KBM-7 (cell line): ENCODE measurements at regions not wholly inside any gene's neighbourhood (a gene's known extent, or its start where the extent isn't known, plus 50 kb on each side); places are given as distances from the start of the nearest gene placed in this dataset.

Source experiments
- DNase-seq: peaks from one replicate; pipeline ENCODE4 v3.0.0-alpha.2; 2015
- in situ Hi-C: fragments of 300-500 bp; cut with MboI; formaldehyde crosslinking; loops from 2 replicates; pipeline ENCODE4 v1.14.3; 2020; ENCODE audit warnings: low sequenced_read_pairs, low pct_unique_long_range_greater_than_20kb, mixed read lengths

DNA sequence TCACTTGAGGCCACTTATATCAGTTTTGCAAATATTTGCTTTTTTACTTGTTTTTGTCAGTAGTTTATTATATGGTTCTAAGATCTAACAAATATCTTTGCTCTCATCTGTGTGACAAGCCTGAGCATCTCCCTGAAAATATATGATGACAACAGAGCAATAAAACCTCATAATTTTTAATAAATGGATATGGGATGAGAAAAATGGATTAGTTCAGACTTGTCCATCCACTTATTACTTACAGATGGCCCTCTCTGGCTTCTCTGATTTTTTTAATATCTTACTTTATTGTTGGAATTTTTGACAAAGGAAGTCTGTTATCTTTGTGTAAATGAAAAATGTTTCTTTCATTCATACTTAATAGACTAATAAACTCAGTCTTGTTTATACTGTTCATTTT lies 491.4 kb upstream of the RAG2 start:
- in situ Hi-C loops = no loop called here
- no peak for DNase-seq

DNA sequence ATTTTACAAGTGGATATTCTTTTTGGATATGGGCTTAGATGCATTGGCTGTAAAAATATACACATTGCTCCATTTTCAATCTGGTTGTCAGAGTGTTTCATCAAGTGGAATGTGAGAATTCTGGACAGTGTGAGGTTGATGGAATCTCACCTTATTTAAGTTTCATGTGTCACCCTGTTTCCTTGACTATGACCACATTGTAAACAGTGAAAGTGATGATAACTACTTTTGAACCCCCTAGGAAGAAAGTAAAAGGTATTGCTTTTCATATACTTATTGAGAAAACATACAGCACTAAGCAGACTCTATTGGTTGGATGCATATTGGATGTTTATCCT lies 490.5 kb upstream of the RAG2 start:
- DNase-seq = no peak
- in situ Hi-C loops = no loop called here

DNA sequence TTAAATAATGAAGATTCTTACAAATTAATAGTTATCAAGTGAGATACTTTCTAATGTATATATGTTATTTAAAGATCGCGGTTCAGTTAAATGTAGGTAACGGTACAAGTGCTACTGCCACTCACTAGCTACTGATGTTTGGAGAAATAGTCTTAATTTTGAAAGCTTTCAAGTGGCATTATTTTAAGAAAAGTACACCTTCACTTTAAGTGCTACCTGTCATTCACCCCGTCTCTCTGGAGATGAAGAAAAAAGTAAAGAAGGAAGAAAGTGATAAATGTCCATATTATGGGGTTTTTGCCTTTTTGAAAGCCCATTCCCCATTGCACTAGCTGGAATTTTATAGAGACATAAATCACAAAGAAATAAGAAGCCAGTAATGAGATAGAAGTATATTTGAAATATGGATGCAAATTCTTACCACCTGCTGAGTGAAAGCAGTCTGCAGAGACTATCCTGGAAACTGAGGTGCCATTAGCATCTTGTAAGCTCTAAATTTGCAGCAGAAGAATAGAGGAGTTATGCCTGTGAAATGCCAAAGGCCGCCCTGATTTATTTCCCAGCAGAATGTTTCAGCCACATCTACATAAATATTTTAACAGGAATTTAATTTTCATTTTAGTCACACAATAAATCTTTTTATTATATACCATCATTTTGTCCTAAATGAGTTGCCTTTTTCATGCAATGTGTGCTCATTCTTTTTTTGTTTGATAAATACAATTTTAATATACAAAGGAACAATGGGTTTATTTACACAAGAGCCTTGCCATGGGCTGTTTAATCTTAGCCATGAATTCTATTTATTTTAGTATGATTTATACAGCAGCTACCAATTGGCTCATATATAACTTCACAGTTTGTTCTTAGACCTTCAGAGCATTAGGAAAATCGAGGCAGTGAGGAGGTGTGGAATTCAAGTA lies 489.9 kb upstream of the RAG2 start:
- in situ Hi-C loops = no loop called here

DNA sequence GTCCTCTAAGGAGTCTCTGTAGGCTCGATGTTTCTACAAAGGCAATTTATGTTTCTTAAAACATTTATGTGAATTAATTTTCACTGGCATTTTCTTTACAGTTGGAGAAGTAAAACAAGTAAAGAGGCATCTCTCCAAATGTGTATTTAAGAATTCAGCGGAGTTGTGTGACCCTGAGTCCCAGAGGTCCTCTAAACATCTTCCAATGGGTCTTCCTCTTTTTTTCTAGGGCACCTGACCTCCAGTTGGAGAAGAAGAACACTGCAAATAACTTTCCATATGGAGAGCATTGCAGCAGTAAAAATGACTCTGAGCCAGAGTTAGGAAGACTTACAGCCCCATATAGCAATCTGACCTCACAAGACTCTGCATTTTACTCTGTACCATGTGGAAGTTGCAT lies 480.5 kb upstream of the RAG2 start:
- DNase-seq = no peak
- in situ Hi-C loops = no loop called here

More for the DNA sequence above, 489.9 kb upstream of the RAG2 start:
- DNase-seq = no peak

DNA sequence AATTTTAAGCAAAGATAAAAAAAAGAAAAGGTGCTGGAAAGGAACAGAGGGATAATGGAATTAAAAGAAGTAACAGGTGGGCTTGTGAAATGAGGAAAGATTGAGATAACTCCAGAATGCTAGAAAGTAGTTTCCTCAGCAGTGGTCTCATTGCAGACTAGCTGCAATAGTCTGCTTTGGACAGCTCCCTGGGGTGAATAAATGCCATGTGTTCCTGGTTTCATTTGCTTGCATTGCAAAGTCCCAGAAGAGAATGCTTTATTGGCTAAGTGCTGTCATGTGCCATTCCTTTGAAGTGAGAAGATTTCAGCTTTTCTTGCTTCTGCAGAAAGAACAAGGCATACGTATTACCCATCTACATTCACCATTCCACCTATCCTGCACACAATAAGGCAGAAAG lies 478.8 kb upstream of the RAG2 start:
- DNase-seq = no peak
- in situ Hi-C loops = no loop called here

DNA sequence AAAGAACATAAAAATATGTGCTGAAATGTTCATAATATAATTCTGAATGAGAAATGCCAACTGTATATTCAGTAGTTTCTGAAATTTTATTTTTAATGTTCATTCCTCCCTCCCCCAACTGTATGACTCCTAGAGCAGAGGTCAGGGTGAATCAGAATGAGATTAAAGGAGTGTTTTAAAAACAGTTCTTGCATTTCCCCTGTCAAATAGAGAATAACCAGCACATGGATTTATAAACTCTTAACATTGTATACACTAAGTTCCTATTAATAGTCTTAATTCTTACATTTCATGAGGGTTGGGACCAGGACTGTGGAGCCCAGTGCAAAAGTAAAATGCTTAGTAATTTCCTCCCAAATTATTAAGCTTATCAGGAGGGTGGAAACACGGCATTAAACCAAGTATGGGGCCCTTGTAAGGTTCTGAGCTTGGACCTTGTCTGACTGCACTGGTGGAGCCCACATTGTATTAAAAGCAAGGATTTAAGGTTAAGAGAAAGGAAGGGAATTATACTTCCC lies 474.6 kb upstream of the RAG2 start:
- DNase-seq = no peak
- in situ Hi-C loops = no loop called here

DNA sequence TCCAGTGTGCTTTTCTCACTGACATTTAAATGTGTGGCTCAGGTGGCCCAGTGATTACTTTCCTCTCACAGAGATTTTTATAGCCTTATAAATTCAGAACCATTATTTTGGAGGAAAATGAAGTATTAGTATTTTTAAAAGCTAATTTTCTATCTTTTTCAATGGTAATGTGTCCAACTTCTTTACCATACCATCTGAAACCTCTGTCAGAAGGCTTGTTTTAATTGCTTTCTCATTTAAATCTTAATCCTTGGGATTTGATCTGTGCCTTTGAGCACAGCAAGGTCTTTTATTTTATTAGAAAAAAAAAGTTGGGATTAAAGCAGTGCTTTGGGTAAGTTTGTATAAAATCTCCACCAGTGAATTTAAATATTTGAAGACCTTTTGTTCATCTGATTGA lies 452.3 kb upstream of the RAG2 start:
- DNase-seq = no peak
- in situ Hi-C loops = no loop called here

DNA sequence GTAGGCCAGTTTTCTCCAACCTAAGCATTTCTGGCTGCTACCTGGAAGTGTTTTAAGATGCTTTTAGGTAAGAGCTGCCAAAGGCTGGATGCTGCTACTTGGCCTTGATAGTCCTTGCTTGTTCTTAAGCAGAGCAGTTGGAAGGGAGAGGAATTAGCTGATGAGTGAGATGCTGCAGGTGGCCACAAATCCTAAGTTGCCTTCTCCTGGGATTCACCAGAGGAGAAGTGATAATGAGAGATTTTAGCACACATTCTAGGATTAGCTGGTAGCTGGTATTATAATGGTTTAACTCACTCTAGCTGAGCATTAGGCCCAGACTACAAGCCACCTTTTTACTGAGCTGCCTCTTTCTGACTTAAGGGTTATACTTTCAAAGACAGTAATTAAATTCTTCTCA lies 442.9 kb upstream of the RAG2 start:
- in situ Hi-C loops = no loop called here
- DNase-seq = no peak

DNA sequence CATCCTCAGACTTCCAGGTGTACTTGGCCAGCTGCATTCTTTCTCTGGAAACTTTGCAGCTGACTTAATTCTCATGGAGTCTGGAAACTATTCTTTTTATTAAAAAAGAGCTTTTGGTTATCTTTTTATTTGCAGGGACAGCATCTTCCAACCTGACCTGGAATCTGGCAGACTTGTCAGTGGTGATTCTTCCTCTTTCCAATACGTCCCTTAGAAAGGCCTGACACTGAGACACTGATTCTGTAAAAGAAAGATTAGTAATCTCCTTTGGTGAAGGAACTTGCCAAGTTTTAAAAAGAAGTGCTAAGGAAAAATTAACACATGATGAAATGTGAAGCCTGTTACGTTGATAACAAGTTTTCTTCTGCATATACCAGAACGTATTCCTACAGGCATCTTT lies 440.9 kb upstream of the RAG2 start:
- in situ Hi-C loops = no loop called here
- no peak for DNase-seq

DNA sequence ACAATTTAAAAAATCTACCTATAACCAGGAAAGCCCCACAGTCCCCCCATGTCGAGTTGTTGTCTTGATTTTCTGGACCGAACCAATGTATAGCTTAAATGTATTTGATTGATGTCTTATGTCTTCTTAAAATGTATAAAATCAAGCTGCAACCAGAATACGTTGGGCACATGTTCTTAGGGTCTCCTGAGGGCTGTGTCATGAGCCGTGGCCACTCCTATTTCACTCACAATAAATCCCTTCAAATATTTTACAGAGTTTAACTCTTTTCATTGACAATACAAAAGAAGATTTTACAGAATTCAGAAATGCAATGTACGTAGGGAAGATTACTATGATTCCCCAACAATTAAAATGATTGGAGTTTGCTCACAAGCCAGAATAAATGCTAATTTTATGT lies 428.7 kb upstream of the RAG2 start:
- no peak for DNase-seq
- in situ Hi-C loops = no loop called here

DNA sequence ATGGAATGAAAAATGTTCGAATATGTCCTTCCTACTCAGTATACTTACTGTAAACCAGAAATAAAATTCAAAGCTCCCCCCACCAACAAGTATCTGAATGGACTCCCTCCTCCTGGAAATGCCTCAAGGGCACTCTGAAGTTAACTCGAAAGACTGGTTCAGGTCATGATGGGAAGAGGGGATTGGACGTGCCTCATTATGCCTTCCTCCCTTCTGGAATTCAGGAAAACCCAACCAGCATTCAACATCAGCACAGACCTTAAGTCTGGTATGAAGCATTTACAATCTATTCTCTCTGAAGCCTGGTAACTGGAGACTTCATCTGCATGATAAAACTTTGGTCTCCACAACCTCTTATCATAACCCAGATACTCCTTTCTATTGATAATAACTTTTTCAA lies 428.3 kb upstream of the RAG2 start:
- no peak for DNase-seq
- in situ Hi-C loops = no loop called here

DNA sequence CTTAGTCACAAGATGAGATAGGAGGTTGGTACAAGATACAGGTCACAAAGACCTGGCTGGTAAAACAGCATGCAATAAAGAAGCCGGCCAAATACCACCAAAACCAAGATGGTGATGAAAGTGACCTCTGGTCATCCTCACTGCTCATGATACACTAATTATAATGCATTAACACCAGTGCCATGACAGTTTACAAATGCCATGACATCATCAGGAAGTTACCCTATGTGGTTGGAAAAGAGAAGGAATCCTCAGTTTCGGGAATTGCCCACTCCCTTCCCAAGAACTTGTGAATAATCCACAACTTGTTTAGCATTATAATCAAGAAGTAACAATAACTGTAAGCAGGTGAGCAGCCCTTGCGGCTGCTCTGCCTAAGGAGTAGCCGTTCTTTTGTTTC lies 408.5 kb upstream of the RAG2 start:
- no peak for DNase-seq
- in situ Hi-C loops = no loop called here

DNA sequence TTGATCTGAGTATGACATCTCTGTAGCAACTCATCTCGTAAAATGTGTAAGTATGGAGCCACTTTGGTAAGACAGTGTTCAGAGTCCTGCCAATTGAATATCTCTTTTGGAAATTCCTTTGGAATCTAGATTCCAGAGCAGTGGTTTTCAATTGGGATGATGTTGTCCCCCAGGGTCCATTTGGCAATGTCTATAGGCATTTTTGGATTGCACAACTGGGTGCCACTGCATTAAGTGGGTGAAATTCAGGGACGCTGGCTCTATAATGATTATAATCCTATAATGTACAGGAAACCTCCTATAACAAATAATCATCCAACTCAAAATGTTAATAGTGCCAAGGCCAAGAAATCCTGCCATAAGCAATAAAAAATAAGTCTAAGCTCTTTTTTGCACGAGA lies 404.8 kb upstream of the RAG2 start:
- in situ Hi-C loops = no loop called here
- no peak for DNase-seq

DNA sequence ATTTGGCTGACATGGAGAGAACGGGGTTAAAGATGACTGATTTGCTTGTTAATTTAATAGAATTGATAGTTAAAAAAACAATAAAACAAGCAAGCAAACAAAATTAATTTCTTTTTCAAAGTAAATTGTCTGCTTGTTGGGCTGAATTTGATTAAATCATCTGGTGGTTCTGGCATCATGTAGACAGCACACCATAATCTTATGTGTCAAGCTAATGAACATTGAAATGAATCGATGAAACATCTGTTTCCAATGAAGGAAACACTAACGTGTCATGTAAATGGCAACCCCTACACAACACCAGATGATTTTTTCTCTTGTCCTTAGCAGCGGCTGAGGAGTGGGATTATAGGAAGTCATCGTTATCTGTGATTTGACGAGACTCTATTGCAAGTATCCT lies 399.6 kb upstream of the RAG2 start:
- in situ Hi-C loops = no loop called here
- no peak for DNase-seq

DNA sequence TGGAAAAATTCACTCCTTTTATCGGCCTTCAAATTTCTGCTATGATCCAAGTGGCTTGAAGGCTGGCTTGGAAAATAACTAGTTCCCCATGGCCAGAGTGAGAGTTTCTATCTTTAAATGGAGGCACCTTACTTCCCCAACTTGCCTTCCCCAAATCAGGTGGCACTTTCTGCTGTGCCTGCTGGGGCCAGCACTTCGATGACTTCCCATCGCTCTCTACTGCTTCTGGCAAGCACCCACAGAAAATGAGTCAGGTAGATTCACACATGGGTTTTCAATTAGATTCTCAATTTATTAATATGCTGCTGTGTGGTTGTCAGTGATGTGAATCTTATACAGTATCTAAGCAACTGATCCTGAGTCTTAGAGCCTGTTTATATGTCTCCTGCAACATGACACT lies 398.8 kb upstream of the RAG2 start:
- no peak for DNase-seq
- in situ Hi-C loops = no loop called here

DNA sequence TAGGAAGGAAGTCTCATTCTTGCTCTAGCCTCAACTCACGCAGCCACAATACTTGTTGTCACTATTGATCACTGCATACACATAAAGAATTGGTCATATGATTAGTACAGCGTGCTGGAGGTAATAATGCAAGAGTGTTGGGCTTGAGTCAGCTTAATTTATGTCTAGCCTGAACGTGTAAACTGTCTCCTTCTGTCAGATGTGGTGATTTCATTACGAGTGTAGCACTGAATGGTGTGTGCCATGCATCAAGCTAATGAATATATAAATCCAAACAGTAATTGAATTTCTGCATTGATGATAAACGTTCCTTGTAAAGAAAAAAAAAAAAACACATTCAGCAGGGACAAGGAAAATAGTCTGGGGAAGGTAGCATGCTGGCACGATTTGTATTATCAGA lies 396.2 kb upstream of the RAG2 start:
- DNase-seq = no peak
- in situ Hi-C loops = no loop called here

DNA sequence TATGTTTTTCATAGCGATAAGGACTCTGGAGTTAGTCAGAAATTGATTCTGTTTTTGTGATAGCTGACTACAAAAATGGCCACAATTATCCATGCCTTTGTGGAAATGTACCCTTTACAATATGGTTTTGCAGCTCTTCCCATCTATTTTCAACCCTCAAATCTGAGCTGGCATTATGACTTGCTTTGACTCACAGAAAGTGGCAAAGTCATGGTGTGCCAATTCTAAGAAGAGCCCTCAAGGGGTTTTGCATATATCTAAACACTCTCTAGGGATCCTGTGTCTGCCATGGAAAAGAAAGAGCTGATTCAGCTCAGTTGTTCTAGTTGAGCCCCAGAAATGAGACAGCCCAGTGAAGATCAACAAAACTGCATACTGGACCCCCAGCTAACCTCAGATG lies 390.5 kb upstream of the RAG2 start:
- no peak for DNase-seq
- in situ Hi-C loops = no loop called here

DNA sequence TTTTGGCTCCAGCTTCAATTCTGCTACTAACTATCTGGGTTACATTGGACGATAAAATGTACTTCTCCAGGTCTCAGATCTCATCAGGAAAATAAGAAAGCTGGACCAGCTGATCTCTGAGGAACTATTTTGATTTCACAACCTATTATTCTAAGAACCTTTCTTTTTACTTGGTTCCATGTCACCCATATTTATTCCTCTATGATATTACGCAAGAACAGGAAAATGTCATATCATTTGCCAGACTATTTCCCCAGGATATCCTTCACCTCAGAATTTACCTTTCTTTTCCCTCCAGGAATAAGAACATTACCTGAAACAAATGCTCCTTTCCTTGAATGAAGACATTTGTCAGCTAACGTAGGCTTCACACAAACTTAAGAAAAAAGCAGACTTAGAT lies 387.5 kb upstream of the RAG2 start:
- no peak for DNase-seq
- in situ Hi-C loops = no loop called here

DNA sequence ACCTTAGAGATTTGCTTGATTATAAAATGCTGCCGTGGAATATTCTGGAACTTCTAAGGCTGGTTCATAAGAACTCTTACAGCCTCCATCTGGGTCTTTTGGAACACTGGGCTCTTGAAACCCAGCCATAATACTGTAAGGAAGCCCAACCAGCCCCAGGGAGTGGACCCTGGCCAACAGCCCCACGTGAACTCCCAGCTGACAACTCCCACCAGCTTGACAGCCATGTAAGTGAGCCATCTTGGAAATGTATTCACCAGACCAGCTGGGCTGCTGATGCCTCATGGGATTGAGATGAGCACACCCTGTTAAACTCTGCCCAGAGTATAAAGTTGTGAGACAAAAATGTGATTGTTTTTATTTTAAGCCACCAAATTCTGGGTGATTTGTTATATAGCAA lies 378.7 kb upstream of the RAG2 start:
- in situ Hi-C loops = no loop called here
- DNase-seq = no peak

DNA sequence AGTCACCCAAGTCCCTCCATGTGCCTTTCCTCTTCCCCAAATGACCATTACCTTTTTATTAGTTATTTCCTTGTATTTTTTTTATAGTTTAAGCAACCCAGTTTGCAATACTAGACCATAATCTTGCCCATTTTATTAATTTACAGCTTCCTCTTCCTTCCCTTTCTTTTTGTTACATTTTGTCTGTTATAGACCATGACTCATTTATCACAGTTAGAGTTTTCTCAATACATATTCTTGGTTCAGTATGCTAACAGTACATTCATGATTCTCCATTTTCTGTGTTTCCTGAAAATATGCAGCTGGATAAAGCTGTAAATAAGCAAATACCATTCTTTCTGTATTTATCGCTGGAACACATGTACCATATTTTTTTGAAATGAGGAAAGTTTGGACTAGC lies 376.7 kb upstream of the RAG2 start:
- DNase-seq = no peak
- in situ Hi-C loops = no loop called here

DNA sequence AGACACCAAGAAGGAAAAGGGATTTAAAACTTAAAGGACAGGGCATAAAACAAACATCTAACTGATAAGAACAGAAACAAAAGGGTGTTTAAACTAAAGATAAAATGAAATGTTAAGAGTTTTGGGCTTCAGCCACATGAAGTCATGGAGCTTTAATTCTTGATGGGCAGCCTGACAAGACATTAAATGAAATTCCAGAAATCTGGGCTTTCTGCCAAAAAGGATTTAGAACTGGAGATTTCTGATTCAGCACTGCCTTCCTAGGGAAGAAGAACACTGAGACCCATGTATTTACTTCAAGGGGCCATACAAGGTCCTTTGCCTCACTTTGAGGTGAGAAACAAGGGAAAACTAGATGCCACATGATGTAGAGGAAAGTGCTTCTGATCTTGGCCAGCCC lies 355.9 kb upstream of the RAG2 start:
- in situ Hi-C loops = no loop called here

More for the DNA sequence above, 355.9 kb upstream of the RAG2 start:
- no peak for DNase-seq
